NCI-H2171 treated with DMSO at 0.1 percent for 48 hours (cell line): ENCODE measurements at regions not wholly inside any gene's neighbourhood (a gene's known extent, or its start where the extent isn't known, plus 50 kb on each side); places are given as distances from the start of the nearest gene placed in this dataset.

Experiments used
- DNase-seq: peaks from one replicate; lab custom pipeline; 2025; lab: John Stamatoyannopoulos, UW

- DNase-seq: no peak
Observed at GRCh38 chr5:15447209-15447608, 52.8 kb upstream of the FBXL7 start.

GRCh38 chr5:15446552-15446951 lies 53.4 kb upstream of the FBXL7 start:
- DNase-seq: no peak

- DNase-seq: no peak
Observed at GRCh38 chr5:15442193-15442570, 57.8 kb upstream of the FBXL7 start.

- DNase-seq: no peak
Observed at GRCh38 chr5:15441433-15442192, 58.4 kb upstream of the FBXL7 start.

- no peak for DNase-seq
Observed at GRCh38 chr5:15440434-15440833, 59.5 kb upstream of the FBXL7 start.

- DNase-seq: no peak
Observed at GRCh38 chr5:15439801-15440200, 60.2 kb upstream of the FBXL7 start.

- no peak for DNase-seq
Observed at GRCh38 chr5:15433709-15434108, 66.3 kb upstream of the FBXL7 start.

GRCh38 chr5:15431923-15432322 lies 68.1 kb upstream of the FBXL7 start:
- DNase-seq: no peak

- no peak for DNase-seq
Observed at GRCh38 chr5:15425766-15426165, 74.2 kb upstream of the FBXL7 start.

GRCh38 chr5:15424769-15425168 lies 75.2 kb upstream of the FBXL7 start:
- DNase-seq: no peak

GRCh38 chr5:15421921-15422412 lies 78.0 kb upstream of the FBXL7 start:
- DNase-seq: no peak

GRCh38 chr5:15421381-15421780 lies 78.6 kb upstream of the FBXL7 start:
- no peak for DNase-seq

- DNase-seq: no peak
Observed at GRCh38 chr5:15420201-15420600, 79.8 kb upstream of the FBXL7 start.

- DNase-seq: no peak
Observed at GRCh38 chr5:15417156-15417555, 82.8 kb upstream of the FBXL7 start.

- DNase-seq: no peak
Observed at GRCh38 chr5:15406478-15406877, 93.5 kb upstream of the FBXL7 start.

GRCh38 chr5:15393146-15393545 lies 106.8 kb upstream of the FBXL7 start:
- DNase-seq: no peak

- no peak for DNase-seq
Observed at GRCh38 chr5:15391704-15392397, 108.1 kb upstream of the FBXL7 start.

- DNase-seq: no peak
Observed at GRCh38 chr5:15388866-15389265, 111.1 kb upstream of the FBXL7 start.

GRCh38 chr5:15387931-15388524 lies 112.0 kb upstream of the FBXL7 start:
- DNase-seq: no peak

- no peak for DNase-seq
Observed at GRCh38 chr5:15386122-15386521, 113.9 kb upstream of the FBXL7 start.

- no peak for DNase-seq
Observed at GRCh38 chr5:15385553-15385952, 114.4 kb upstream of the FBXL7 start.

GRCh38 chr5:15385037-15385436 lies 114.9 kb upstream of the FBXL7 start:
- DNase-seq: no peak

GRCh38 chr5:15384581-15384980 lies 115.4 kb upstream of the FBXL7 start:
- no peak for DNase-seq
